ENCODE measurements at regions not wholly inside any gene's neighbourhood (a gene's known extent, or its start where the extent isn't known, plus 50 kb on each side); places are given as distances from the start of the nearest gene placed in this dataset.

DNA sequence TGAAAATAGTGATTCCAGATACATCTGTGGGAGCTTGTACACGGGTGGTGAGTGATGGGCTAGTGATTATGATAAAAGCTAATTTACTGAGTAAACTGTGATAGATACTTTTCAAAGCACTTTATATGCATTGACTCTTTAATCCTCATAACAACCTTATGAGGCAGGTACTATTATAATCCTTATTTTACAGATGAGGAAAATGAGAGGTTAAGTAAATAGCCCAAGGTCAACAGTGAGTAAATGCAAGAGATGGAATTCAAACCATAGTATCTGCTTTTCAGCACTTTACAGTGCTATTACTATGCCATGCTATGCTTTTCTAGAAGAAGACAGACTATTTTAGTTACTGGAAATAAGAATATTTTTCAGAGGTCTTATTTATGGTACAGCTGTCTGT is 320.9 kb upstream of the CITED2 start:
- TF ChIP-seq, protein P1, sequence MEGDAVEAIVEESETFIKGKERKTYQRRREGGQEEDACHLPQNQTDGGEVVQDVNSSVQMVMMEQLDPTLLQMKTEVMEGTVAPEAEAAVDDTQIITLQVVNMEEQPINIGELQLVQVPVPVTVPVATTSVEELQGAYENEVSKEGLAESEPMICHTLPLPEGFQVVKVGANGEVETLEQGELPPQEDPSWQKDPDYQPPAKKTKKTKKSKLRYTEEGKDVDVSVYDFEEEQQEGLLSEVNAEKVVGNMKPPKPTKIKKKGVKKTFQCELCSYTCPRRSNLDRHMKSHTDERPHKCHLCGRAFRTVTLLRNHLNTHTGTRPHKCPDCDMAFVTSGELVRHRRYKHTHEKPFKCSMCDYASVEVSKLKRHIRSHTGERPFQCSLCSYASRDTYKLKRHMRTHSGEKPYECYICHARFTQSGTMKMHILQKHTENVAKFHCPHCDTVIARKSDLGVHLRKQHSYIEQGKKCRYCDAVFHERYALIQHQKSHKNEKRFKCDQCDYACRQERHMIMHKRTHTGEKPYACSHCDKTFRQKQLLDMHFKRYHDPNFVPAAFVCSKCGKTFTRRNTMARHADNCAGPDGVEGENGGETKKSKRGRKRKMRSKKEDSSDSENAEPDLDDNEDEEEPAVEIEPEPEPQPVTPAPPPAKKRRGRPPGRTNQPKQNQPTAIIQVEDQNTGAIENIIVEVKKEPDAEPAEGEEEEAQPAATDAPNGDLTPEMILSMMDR (IDR thresholded peaks at IDR 0.05), result no peak
- TF ChIP-seq POLR2A (IDR thresholded peaks at IDR 0.05), result no peak
- no peak for TF ChIP-seq EP300 (IDR thresholded peaks at IDR 0.05)
- no peak for TF ChIP-seq POLR2AphosphoS5 (IDR thresholded peaks at IDR 0.05)
